ENCODE measurements at regions not wholly inside any gene's neighbourhood (a gene's known extent, or its start where the extent isn't known, plus 50 kb on each side); places are given as distances from the start of the nearest gene placed in this dataset.

DNA sequence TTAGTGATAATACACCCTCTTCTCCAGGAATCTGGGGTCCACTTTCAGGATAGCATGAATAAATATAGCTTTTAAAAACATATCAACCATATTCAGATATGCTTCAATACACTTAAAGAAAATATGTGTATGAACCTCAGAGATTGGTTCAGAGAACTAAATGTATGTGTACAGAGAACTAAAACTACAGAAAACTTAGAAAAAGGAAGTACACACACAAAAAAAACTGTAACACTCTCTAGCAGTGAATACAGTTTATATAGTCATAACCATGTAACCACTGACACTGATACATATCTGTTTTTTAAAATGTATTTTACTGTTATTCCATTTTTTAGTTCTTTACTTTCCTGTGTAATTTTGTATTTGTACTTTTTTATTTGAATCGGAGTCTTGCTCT, 365.2 kb downstream of the RPS4Y2 start (continued):
- TF ChIP-seq, protein P1, sequence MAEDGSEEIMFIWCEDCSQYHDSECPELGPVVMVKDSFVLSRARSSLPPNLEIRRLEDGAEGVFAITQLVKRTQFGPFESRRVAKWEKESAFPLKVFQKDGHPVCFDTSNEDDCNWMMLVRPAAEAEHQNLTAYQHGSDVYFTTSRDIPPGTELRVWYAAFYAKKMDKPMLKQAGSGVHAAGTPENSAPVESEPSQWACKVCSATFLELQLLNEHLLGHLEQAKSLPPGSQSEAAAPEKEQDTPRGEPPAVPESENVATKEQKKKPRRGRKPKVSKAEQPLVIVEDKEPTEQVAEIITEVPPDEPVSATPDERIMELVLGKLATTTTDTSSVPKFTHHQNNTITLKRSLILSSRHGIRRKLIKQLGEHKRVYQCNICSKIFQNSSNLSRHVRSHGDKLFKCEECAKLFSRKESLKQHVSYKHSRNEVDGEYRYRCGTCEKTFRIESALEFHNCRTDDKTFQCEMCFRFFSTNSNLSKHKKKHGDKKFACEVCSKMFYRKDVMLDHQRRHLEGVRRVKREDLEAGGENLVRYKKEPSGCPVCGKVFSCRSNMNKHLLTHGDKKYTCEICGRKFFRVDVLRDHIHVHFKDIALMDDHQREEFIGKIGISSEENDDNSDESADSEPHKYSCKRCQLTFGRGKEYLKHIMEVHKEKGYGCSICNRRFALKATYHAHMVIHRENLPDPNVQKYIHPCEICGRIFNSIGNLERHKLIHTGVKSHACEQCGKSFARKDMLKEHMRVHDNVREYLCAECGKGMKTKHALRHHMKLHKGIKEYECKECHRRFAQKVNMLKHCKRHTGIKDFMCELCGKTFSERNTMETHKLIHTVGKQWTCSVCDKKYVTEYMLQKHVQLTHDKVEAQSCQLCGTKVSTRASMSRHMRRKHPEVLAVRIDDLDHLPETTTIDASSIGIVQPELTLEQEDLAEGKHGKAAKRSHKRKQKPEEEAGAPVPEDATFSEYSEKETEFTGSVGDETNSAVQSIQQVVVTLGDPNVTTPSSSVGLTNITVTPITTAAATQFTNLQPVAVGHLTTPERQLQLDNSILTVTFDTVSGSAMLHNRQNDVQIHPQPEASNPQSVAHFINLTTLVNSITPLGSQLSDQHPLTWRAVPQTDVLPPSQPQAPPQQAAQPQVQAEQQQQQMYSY (CRISPR knock-in tag; IDR thresholded peaks at IDR 0.05) = no peak
- no peak for TF ChIP-seq GABPB1 (CRISPR knock-in tag; IDR thresholded peaks at IDR 0.05)
- TF ChIP-seq, protein P2, sequence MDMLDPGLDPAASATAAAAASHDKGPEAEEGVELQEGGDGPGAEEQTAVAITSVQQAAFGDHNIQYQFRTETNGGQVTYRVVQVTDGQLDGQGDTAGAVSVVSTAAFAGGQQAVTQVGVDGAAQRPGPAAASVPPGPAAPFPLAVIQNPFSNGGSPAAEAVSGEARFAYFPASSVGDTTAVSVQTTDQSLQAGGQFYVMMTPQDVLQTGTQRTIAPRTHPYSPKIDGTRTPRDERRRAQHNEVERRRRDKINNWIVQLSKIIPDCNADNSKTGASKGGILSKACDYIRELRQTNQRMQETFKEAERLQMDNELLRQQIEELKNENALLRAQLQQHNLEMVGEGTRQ (CRISPR knock-in tag; IDR thresholded peaks at IDR 0.05) = no peak
- TF ChIP-seq, protein P3, sequence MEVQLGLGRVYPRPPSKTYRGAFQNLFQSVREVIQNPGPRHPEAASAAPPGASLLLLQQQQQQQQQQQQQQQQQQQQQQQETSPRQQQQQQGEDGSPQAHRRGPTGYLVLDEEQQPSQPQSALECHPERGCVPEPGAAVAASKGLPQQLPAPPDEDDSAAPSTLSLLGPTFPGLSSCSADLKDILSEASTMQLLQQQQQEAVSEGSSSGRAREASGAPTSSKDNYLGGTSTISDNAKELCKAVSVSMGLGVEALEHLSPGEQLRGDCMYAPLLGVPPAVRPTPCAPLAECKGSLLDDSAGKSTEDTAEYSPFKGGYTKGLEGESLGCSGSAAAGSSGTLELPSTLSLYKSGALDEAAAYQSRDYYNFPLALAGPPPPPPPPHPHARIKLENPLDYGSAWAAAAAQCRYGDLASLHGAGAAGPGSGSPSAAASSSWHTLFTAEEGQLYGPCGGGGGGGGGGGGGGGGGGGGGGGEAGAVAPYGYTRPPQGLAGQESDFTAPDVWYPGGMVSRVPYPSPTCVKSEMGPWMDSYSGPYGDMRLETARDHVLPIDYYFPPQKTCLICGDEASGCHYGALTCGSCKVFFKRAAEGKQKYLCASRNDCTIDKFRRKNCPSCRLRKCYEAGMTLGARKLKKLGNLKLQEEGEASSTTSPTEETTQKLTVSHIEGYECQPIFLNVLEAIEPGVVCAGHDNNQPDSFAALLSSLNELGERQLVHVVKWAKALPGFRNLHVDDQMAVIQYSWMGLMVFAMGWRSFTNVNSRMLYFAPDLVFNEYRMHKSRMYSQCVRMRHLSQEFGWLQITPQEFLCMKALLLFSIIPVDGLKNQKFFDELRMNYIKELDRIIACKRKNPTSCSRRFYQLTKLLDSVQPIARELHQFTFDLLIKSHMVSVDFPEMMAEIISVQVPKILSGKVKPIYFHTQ (CRISPR knock-in tag; IDR thresholded peaks at IDR 0.05) = no peak
- TF ChIP-seq, protein P4, sequence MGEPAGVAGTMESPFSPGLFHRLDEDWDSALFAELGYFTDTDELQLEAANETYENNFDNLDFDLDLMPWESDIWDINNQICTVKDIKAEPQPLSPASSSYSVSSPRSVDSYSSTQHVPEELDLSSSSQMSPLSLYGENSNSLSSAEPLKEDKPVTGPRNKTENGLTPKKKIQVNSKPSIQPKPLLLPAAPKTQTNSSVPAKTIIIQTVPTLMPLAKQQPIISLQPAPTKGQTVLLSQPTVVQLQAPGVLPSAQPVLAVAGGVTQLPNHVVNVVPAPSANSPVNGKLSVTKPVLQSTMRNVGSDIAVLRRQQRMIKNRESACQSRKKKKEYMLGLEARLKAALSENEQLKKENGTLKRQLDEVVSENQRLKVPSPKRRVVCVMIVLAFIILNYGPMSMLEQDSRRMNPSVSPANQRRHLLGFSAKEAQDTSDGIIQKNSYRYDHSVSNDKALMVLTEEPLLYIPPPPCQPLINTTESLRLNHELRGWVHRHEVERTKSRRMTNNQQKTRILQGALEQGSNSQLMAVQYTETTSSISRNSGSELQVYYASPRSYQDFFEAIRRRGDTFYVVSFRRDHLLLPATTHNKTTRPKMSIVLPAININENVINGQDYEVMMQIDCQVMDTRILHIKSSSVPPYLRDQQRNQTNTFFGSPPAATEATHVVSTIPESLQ (CRISPR knock-in tag; IDR thresholded peaks at IDR 0.05) = no peak

DNA sequence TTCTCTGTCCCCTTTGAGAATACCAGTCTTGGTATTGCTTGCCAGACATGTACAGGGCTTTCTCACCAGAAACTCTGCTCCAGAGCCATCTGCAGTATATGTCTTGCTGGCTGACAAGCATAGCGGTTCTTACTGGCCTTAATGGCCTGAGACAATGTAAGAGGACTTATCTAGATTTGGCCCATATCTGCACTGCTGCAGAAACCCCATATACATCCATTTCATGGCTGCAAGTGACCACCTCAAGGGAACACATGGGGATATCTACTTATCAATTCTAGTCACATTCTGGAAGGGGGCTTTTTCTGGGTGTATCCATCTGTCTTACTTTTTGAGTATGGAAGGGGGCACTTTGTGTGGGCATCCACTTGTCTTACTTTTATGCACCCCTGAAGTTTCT, 375.5 kb upstream of the RBMY1B start:
- H3K4me1 Mint-ChIP-seq = no peaks in the 10 kb centered on the region
- H3K36me3 Mint-ChIP-seq = peaks cover 15% of the 10 kb centered on the region
- H3K4me3 Mint-ChIP-seq = no peak overlapping the region
- no peak for TF ChIP-seq FOXK1 (CRISPR knock-in tag; IDR thresholded peaks at IDR 0.05)
- no peak for TF ChIP-seq ESRRA (CRISPR knock-in tag; IDR thresholded peaks at IDR 0.05; ENCODE audit: borderline replicate concordance)
- TF ChIP-seq TCF7 (CRISPR knock-in tag; IDR thresholded peaks at IDR 0.05; ENCODE audit: low read depth) = no peak
- TF ChIP-seq GRHL2 (CRISPR knock-in tag; IDR thresholded peaks at IDR 0.05; ENCODE audit: insufficient replicate concordance, severe bottlenecking) = no peak
- TF ChIP-seq, protein P5, sequence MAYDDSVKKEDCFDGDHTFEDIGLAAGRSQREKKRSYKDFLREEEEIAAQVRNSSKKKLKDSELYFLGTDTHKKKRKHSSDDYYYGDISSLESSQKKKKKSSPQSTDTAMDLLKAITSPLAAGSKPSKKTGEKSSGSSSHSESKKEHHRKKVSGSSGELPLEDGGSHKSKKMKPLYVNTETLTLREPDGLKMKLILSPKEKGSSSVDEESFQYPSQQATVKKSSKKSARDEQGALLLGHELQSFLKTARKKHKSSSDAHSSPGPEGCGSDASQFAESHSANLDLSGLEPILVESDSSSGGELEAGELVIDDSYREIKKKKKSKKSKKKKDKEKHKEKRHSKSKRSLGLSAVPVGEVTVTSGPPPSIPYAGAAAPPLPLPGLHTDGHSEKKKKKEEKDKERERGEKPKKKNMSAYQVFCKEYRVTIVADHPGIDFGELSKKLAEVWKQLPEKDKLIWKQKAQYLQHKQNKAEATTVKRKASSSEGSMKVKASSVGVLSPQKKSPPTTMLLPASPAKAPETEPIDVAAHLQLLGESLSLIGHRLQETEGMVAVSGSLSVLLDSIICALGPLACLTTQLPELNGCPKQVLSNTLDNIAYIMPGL (CRISPR knock-in tag; IDR thresholded peaks at IDR 0.05) = no peak
- TF ChIP-seq IRF2 (CRISPR knock-in tag; IDR thresholded peaks at IDR 0.05; ENCODE audit: borderline replicate concordance, low read depth) = no peak
- TF ChIP-seq, protein P6, sequence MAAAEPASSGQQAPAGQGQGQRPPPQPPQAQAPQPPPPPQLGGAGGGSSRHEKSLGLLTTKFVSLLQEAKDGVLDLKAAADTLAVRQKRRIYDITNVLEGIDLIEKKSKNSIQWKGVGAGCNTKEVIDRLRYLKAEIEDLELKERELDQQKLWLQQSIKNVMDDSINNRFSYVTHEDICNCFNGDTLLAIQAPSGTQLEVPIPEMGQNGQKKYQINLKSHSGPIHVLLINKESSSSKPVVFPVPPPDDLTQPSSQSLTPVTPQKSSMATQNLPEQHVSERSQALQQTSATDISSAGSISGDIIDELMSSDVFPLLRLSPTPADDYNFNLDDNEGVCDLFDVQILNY (CRISPR knock-in tag; IDR thresholded peaks at IDR 0.05) = no peak
- TF ChIP-seq CREB1 (CRISPR knock-in tag; IDR thresholded peaks at IDR 0.05) = no peak
- no peak for TF ChIP-seq ZBTB43 (CRISPR knock-in tag; IDR thresholded peaks at IDR 0.05)
- TF ChIP-seq, protein P1 (CRISPR knock-in tag; IDR thresholded peaks at IDR 0.05) = no peak
- no peak for TF ChIP-seq SMAD3 (CRISPR knock-in tag; IDR thresholded peaks at IDR 0.05; ENCODE audit: borderline replicate concordance)
- TF ChIP-seq, protein P7, sequence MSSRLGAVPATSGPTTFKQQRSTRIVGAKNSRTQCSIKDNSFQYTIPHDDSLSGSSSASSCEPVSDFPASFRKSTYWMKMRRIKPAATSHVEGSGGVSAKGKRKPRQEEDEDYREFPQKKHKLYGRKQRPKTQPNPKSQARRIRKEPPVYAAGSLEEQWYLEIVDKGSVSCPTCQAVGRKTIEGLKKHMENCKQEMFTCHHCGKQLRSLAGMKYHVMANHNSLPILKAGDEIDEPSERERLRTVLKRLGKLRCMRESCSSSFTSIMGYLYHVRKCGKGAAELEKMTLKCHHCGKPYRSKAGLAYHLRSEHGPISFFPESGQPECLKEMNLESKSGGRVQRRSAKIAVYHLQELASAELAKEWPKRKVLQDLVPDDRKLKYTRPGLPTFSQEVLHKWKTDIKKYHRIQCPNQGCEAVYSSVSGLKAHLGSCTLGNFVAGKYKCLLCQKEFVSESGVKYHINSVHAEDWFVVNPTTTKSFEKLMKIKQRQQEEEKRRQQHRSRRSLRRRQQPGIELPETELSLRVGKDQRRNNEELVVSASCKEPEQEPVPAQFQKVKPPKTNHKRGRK (CRISPR knock-in tag; IDR thresholded peaks at IDR 0.05; ENCODE audit: borderline replicate concordance) = no peak
- ChIA-PET POLR2A (no interaction called here), CTCF (no interaction called here)
- DNase-seq (ENCODE audit: low spot score) (no peak), ATAC-seq (no peak)
- no peak overlapping the region for H3K27ac Mint-ChIP-seq
- no peaks in the 10 kb centered on the region for H3K27me3 Mint-ChIP-seq (ENCODE audit: low read depth)
- H3K9me3 Mint-ChIP-seq = peaks cover 42% of the 10 kb centered on the region

All from WTC11 (cell line).